GM12874 (cell line): ENCODE measurements at regions not wholly inside any gene's neighbourhood (a gene's known extent, or its start where the extent isn't known, plus 50 kb on each side); places are given as distances from the start of the nearest gene placed in this dataset.

ENCODE experiments used
- TF ChIP-seq, protein P1 (sequence below): IDR thresholded peaks from 2 replicates; pipeline ENCODE4 v1.5.1; 2011; ENCODE audit warnings: low read depth, mild to moderate bottlenecking, control low read depth, low read length, moderate library complexity; ENCODE audit not compliant: insufficient read depth

DNA sequence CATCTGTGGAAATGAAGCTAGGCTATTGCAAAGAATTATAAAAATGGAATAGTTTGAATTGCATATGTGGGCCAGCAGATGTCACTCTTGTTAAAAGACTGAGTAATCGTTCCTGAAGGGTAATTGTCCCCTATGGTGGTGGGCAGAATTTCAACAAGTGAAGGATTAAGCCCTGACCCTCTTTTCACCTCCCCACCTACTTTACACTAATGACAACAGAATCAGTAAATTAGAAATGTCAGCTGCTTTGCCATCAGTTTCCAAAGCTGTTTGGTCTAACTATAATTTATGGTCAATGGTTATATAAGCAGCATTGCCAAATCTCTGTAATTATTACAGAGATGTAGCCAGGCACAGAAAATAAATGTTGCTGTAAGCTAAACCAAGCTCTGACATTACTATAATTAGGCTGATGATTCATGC lies 898.6 kb downstream of the AMY1C start:
- TF ChIP-seq, protein P1, sequence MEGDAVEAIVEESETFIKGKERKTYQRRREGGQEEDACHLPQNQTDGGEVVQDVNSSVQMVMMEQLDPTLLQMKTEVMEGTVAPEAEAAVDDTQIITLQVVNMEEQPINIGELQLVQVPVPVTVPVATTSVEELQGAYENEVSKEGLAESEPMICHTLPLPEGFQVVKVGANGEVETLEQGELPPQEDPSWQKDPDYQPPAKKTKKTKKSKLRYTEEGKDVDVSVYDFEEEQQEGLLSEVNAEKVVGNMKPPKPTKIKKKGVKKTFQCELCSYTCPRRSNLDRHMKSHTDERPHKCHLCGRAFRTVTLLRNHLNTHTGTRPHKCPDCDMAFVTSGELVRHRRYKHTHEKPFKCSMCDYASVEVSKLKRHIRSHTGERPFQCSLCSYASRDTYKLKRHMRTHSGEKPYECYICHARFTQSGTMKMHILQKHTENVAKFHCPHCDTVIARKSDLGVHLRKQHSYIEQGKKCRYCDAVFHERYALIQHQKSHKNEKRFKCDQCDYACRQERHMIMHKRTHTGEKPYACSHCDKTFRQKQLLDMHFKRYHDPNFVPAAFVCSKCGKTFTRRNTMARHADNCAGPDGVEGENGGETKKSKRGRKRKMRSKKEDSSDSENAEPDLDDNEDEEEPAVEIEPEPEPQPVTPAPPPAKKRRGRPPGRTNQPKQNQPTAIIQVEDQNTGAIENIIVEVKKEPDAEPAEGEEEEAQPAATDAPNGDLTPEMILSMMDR, result peak; percentile 47; the same call in 1 of the 2 replicates

DNA sequence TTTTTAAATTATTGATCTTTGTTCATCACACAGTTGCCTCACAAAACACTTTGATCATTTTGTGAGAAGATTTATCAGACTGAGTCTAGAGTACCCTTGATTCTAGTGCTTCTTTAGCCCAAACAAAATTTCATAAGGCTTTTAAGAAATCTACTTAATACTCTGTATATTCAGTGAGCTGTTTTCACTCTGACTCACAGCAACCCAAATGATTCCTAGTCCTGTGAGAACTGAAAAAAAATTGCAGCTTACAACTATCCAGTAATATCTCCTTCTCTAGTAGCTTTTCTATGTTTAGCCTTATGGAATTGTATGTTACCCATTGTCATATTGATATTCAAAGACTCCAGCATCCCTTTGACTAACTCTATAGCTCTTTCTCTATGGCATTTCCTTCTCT lies 915.6 kb downstream of the AMY1C start:
- TF ChIP-seq, protein P1, result no peak

DNA sequence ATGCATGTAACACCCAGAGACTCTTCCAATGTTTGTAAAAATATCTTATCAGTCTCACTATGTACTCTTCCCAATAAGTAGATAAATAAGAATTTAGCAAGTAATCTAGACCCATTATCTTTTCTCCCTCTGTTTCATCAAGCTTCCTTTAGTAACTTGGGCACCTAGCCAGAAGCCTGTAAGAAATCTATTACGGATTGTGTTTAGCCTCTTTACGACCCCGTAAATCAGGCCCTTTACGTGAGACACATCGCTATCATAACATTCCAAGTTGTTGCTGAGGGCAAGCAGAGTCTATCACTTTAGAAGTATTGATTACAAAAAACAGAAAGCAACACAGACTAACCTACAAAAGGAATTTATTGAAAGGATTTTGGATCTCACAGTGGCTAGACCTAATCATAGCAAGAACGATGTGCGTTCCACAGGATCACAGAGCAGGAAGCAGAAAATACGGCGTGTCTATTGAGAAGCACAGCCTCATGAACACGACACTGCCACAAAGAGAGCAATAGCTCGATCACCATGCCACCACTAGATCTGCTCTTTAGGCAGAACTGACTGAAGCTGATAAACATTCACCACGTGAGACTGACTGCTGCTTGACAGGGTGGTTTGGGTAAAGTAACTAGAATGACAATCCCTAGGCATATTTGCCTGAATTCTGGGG lies 922.1 kb downstream of the AMY1C start:
- TF ChIP-seq, protein P1, result no peak

DNA sequence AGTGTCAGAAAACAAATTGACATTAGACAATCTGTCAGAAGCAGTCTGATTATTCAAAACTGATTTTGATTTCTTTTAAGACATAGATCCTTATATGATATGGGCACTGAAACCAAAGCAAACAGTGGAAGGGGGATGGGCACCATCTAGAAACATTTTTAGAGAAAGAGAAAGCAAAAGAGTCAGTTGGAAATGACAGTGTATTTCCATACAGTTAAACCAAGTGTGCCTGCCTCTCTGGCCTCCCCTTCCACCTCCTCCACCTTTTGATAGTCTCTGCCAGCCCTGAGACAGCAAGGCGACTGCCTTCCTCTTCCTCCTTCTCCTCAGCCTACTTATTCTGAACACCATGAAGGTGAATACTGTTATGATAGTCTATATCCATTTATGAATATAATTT lies 949.7 kb downstream of the AMY1C start:
- TF ChIP-seq, protein P1, result no peak

DNA sequence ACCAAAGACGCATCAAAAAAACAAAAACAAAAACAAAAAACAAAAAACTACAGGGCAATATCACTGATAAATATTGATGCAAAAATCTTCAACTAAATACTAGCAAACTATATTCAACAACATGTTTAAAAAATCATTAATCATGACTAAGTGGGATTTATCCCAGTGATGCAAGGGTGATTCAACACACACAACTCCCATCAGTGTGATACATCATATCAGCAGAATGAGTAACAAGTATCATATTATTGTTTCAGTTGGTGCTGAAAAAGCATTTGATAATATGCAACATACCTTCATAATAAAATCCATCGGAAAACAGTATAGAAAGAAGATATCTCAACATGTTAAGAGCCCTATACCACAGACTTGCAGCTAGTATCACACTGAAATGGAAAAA lies 953.0 kb downstream of the AMY1C start:
- TF ChIP-seq, protein P1, result no peak

DNA sequence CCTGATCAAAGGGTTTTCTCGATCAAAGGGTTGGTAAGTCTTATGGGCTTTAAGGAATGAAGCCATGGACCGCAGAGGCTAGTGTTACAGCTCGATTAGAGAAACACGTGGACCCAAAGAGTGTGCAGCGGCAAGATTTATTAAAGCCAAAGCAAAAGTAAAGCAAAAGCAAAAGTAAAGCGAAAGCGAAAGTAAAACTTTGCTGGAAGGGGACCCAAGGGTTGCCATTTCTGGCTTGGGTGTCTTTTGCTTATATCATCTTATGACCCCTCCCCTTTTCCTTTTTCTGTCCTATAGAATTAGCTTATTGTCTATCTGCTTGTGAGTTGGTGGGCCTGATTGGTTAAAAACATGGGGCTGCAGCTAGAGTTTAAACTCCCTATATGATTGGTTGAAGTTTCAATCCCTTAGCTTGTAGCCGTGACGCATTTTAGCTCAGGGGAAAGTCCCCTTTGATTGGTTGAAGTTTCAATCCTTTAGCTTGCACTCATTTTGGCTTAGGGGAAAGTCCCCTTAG lies 957.0 kb downstream of the AMY1C start:
- TF ChIP-seq, protein P1, result no peak

DNA sequence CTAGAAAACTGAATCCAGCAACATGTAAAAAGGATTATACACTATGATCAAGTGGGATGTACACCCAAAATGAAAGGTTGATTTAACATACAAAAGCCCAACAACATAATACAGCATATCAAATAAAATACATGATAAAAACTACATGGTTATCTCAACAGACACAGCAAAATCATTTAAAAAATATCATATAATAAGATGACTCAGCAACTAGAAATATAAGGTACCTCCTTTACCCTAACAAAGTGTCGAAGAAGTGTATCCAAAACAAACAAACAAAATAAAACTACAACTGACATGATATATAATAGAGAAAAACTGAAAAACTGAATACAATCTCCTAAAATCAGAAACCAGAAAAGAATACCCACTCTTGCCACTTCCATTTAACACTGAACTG lies 969.1 kb downstream of the AMY1C start:
- TF ChIP-seq, protein P1, result no peak
